ENCODE measurements at regions not wholly inside any gene's neighbourhood (a gene's known extent, or its start where the extent isn't known, plus 50 kb on each side); places are given as distances from the start of the nearest gene placed in this dataset.

DNA sequence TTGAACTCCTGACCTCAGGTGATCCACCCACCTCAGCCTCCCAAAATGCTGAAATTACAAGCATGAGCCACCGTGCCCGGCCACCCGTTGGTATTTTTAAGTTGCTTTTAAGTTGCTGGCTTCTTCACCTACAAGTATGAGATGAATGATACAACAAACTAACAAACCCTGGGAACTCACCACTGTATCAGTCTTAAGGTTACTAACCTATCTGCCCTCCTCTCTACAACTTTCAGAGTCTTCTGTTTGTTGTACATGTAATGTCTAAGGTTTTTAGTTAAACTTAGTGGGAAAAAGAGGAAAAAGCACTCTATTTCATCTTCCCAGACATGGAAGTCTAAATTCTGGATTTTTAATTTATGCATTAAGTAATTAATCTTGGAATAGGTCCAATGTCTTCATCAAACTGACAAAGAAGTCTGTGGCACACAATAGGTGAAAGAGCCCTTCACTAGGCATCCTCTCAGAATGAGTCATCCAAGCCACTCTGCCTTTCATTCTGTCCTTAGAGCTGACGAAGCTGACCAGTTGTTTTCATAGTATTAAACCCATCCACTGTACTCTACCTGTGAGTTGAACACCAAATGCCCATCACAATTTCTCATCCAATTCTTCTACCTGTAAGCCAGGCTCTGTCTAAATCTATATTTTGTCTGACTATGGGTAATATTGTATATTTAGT lies 936.1 kb downstream of the TUSC7 start:
- H3K4me3 ChIP-seq (ENCODE audit: low read length in 2 of 2) = no peak overlapping the region
- WGBS = 97% methylated on average over 4 of the region's 4 CpGs
- no peak overlapping the region for H3K27ac ChIP-seq (ENCODE audit: low read depth in 1 of 2, low read length in 1 of 2)
- H3K4me1 ChIP-seq (ENCODE audit: control insufficient read depth in 2 of 2, insufficient read depth in 2 of 2, low read length in 2 of 2) = no peaks in the 10 kb centered on the region
- no peak for DNase-seq (ENCODE audit: low read depth in 6 of 9, low spot score in 9 of 9)
- H3K27me3 ChIP-seq (ENCODE audit: control insufficient read depth in 2 of 2, insufficient read depth in 1 of 2, low read length in 1 of 2) = no peaks in the 10 kb centered on the region
- H3K36me3 ChIP-seq (ENCODE audit: control insufficient read depth in 2 of 2, insufficient read depth in 2 of 2, low read length in 1 of 2) = no peaks in the 10 kb centered on the region
- H3K9me3 ChIP-seq (ENCODE audit: control insufficient read depth in 2 of 2, insufficient read depth in 1 of 2, low read length in 1 of 2) = no peaks in the 10 kb centered on the region

- Histone ChIP-seq H3K27me3 (ENCODE audit: control insufficient read depth in 2 of 2, insufficient read depth in 1 of 2, low read length in 1 of 2) (no peaks in the 10 kb centered on the region), H3K4me3 (ENCODE audit: low read length in 2 of 2) (no peak overlapping the region), H3K27ac (ENCODE audit: low read depth in 1 of 2, low read length in 1 of 2) (no peak overlapping the region), H3K4me1 (ENCODE audit: control insufficient read depth in 2 of 2, insufficient read depth in 2 of 2, low read length in 2 of 2) (no peaks in the 10 kb centered on the region), H3K36me3 (ENCODE audit: control insufficient read depth in 2 of 2, insufficient read depth in 2 of 2, low read length in 1 of 2) (no peaks in the 10 kb centered on the region), H3K9me3 (ENCODE audit: control insufficient read depth in 2 of 2, insufficient read depth in 1 of 2, low read length in 1 of 2) (no peaks in the 10 kb centered on the region)
- no peak for DNase-seq (ENCODE audit: low read depth in 6 of 9, low spot score in 9 of 9)
- WGBS = 77% methylated on average over 2 of the region's 2 CpGs
Measured at GRCh38 chr3:117647435-117647834, 937.9 kb downstream of the TUSC7 start.

GRCh38 chr3:117651246-117651645 lies 941.7 kb downstream of the TUSC7 start:
- no peak overlapping the region for H3K27ac ChIP-seq (ENCODE audit: low read depth in 1 of 2, low read length in 1 of 2)
- no peaks in the 10 kb centered on the region for H3K27me3 ChIP-seq (ENCODE audit: control insufficient read depth in 2 of 2, insufficient read depth in 1 of 2, low read length in 1 of 2)
- no peak for DNase-seq (ENCODE audit: low read depth in 6 of 9, low spot score in 9 of 9)
- WGBS = 82% methylated on average over 3 of the region's 3 CpGs
- H3K9me3 ChIP-seq (ENCODE audit: control insufficient read depth in 2 of 2, insufficient read depth in 1 of 2, low read length in 1 of 2) = no peaks in the 10 kb centered on the region
- no peaks in the 10 kb centered on the region for H3K4me1 ChIP-seq (ENCODE audit: control insufficient read depth in 2 of 2, insufficient read depth in 2 of 2, low read length in 2 of 2)
- H3K4me3 ChIP-seq (ENCODE audit: low read length in 2 of 2) = no peak overlapping the region
- H3K36me3 ChIP-seq (ENCODE audit: control insufficient read depth in 2 of 2, insufficient read depth in 2 of 2, low read length in 1 of 2) = no peaks in the 10 kb centered on the region

DNA sequence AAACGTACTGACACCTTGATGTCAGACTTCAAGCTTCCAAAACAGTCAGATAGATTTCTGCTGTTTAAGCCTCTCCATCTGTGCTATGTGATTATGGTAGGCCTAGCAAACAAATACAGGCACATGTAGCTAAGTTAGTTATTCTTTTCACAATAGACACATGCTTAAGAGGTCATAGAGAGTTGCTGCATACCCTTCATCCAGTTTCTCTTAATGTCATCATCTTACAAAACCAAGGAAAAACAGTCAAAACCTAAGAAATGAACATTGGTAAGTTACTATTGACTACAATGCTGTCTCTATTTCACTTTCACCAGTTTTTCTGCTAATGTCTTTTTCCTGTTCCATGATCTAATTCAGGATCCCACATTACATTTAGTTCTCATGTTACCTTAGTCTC lies 946.8 kb downstream of the TUSC7 start:
- Histone ChIP-seq H3K4me1 (ENCODE audit: control insufficient read depth in 2 of 2, insufficient read depth in 2 of 2, low read length in 2 of 2) (no peaks in the 10 kb centered on the region), H3K4me3 (ENCODE audit: low read length in 2 of 2) (no peak overlapping the region), H3K27me3 (ENCODE audit: control insufficient read depth in 2 of 2, insufficient read depth in 1 of 2, low read length in 1 of 2) (no peaks in the 10 kb centered on the region), H3K9me3 (ENCODE audit: control insufficient read depth in 2 of 2, insufficient read depth in 1 of 2, low read length in 1 of 2) (no peaks in the 10 kb centered on the region), H3K27ac (ENCODE audit: low read depth in 1 of 2, low read length in 1 of 2) (no peak overlapping the region), H3K36me3 (ENCODE audit: control insufficient read depth in 2 of 2, insufficient read depth in 2 of 2, low read length in 1 of 2) (no peaks in the 10 kb centered on the region)
- WGBS = 93% methylated on average over 1 of the region's 1 CpG
- no peak for DNase-seq (ENCODE audit: low read depth in 6 of 9, low spot score in 9 of 9)

DNA sequence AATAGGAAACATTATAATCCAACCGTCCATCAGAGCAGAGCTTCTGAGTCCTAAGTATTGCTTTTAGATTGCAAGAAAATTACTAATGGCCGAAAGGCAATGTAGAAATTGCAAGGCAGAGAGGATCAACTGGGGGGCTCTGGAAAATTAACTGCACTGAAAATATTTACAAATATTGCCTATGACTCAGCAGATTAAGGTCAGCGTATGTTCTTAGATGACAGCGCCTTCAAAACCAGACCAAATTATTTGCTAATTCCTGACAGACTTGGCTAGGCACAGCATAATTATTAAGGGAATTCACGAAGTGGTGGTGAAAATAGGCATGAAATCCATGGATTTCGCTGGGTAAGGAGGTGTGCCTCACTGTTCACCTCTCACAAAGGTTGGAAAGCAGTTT lies 947.7 kb downstream of the TUSC7 start:
- Histone ChIP-seq H3K9me3 (ENCODE audit: control insufficient read depth in 2 of 2, insufficient read depth in 1 of 2, low read length in 1 of 2) (no peaks in the 10 kb centered on the region), H3K4me3 (ENCODE audit: low read length in 2 of 2) (no peak overlapping the region), H3K36me3 (ENCODE audit: control insufficient read depth in 2 of 2, insufficient read depth in 2 of 2, low read length in 1 of 2) (no peaks in the 10 kb centered on the region), H3K27me3 (ENCODE audit: control insufficient read depth in 2 of 2, insufficient read depth in 1 of 2, low read length in 1 of 2) (no peaks in the 10 kb centered on the region), H3K4me1 (ENCODE audit: control insufficient read depth in 2 of 2, insufficient read depth in 2 of 2, low read length in 2 of 2) (no peaks in the 10 kb centered on the region), H3K27ac (ENCODE audit: low read depth in 1 of 2, low read length in 1 of 2) (no peak overlapping the region)
- WGBS = 88% methylated on average over 6 of the region's 6 CpGs
- DNase-seq (ENCODE audit: low read depth in 6 of 9, low spot score in 9 of 9) = no peak

GRCh38 chr3:117660941-117661817 lies 951.6 kb downstream of the TUSC7 start:
- no peaks in the 10 kb centered on the region for H3K27me3 ChIP-seq (ENCODE audit: control insufficient read depth in 2 of 2, insufficient read depth in 1 of 2, low read length in 1 of 2)
- H3K4me3 ChIP-seq (ENCODE audit: low read length in 2 of 2) = no peak overlapping the region
- H3K9me3 ChIP-seq (ENCODE audit: control insufficient read depth in 2 of 2, insufficient read depth in 1 of 2, low read length in 1 of 2) = no peaks in the 10 kb centered on the region
- no peaks in the 10 kb centered on the region for H3K36me3 ChIP-seq (ENCODE audit: control insufficient read depth in 2 of 2, insufficient read depth in 2 of 2, low read length in 1 of 2)
- no peak overlapping the region for H3K27ac ChIP-seq (ENCODE audit: low read depth in 1 of 2, low read length in 1 of 2)
- 85% methylated on average over 2 of the region's 2 CpGs for WGBS
- no peaks in the 10 kb centered on the region for H3K4me1 ChIP-seq (ENCODE audit: control insufficient read depth in 2 of 2, insufficient read depth in 2 of 2, low read length in 2 of 2)
- peak in 2 of 9 donors; percentile 7 to 18 for DNase-seq (ENCODE audit: low read depth in 6 of 9, low spot score in 9 of 9)

- Histone ChIP-seq H3K27me3 (ENCODE audit: control insufficient read depth in 2 of 2, insufficient read depth in 1 of 2, low read length in 1 of 2) (no peaks in the 10 kb centered on the region), H3K27ac (ENCODE audit: low read depth in 1 of 2, low read length in 1 of 2) (no peak overlapping the region), H3K4me3 (ENCODE audit: low read length in 2 of 2) (no peak overlapping the region), H3K9me3 (ENCODE audit: control insufficient read depth in 2 of 2, insufficient read depth in 1 of 2, low read length in 1 of 2) (no peaks in the 10 kb centered on the region), H3K36me3 (ENCODE audit: control insufficient read depth in 2 of 2, insufficient read depth in 2 of 2, low read length in 1 of 2) (no peaks in the 10 kb centered on the region), H3K4me1 (ENCODE audit: control insufficient read depth in 2 of 2, insufficient read depth in 2 of 2, low read length in 2 of 2) (no peaks in the 10 kb centered on the region)
- no peak for DNase-seq (ENCODE audit: low read depth in 6 of 9, low spot score in 9 of 9)
- WGBS = 94% methylated on average over 3 of the region's 3 CpGs
Measured at GRCh38 chr3:117661818-117662095, 952.2 kb downstream of the TUSC7 start.

- Histone ChIP-seq H3K4me3 (ENCODE audit: low read length in 2 of 2) (no peak overlapping the region), H3K27me3 (ENCODE audit: control insufficient read depth in 2 of 2, insufficient read depth in 1 of 2, low read length in 1 of 2) (no peaks in the 10 kb centered on the region), H3K4me1 (ENCODE audit: control insufficient read depth in 2 of 2, insufficient read depth in 2 of 2, low read length in 2 of 2) (no peaks in the 10 kb centered on the region), H3K27ac (ENCODE audit: low read depth in 1 of 2, low read length in 1 of 2) (no peak overlapping the region), H3K9me3 (ENCODE audit: control insufficient read depth in 2 of 2, insufficient read depth in 1 of 2, low read length in 1 of 2) (no peaks in the 10 kb centered on the region), H3K36me3 (ENCODE audit: control insufficient read depth in 2 of 2, insufficient read depth in 2 of 2, low read length in 1 of 2) (no peaks in the 10 kb centered on the region)
- 77% methylated on average over 4 of the region's 4 CpGs for WGBS
- no peak for DNase-seq (ENCODE audit: low read depth in 6 of 9, low spot score in 9 of 9)
Measured at GRCh38 chr3:117665296-117665695, 955.7 kb downstream of the TUSC7 start.

- no peaks in the 10 kb centered on the region for H3K9me3 ChIP-seq (ENCODE audit: control insufficient read depth in 2 of 2, insufficient read depth in 1 of 2, low read length in 1 of 2)
- H3K36me3 ChIP-seq (ENCODE audit: control insufficient read depth in 2 of 2, insufficient read depth in 2 of 2, low read length in 1 of 2) = no peaks in the 10 kb centered on the region
- no peaks in the 10 kb centered on the region for H3K27me3 ChIP-seq (ENCODE audit: control insufficient read depth in 2 of 2, insufficient read depth in 1 of 2, low read length in 1 of 2)
- no peaks in the 10 kb centered on the region for H3K4me1 ChIP-seq (ENCODE audit: control insufficient read depth in 2 of 2, insufficient read depth in 2 of 2, low read length in 2 of 2)
- 30% methylated on average over 3 of the region's 3 CpGs for WGBS
- DNase-seq (ENCODE audit: low read depth in 6 of 9, low spot score in 9 of 9) = peak in 1 of 9 donors; percentile 7
- H3K4me3 ChIP-seq (ENCODE audit: low read length in 2 of 2) = no peak overlapping the region
- no peak overlapping the region for H3K27ac ChIP-seq (ENCODE audit: low read depth in 1 of 2, low read length in 1 of 2)
Measured at GRCh38 chr3:117666325-117666724, 956.7 kb downstream of the TUSC7 start.
